Activated CD4-positive, alpha-beta T cell treated with anti-CD3 and anti-CD28 coated beads for 36 hours (primary cell): ENCODE measurements at regions not wholly inside any gene's neighbourhood (a gene's known extent, or its start where the extent isn't known, plus 50 kb on each side); places are given as distances from the start of the nearest gene placed in this dataset.

Experiments used
- ATAC-seq: fragments of 200-7000 bp; cut with Tn5 transposase; one replicate; pipeline ENCODE4 v1.10.0; 2021; ENCODE audit warnings: mild to moderate bottlenecking, moderate library complexity
- CTCF ChIA-PET: fragments of 350-600 bp; sonication (Branson Sonifier 250); formaldehyde crosslinking; loops from one replicate; lab custom pipeline; 2021; ENCODE audit warnings: antibody characterized with exemption; lab: Charles Lee
- POLR2A ChIA-PET: fragments of 350-600 bp; sonication (Branson Sonifier 250); formaldehyde crosslinking; loops from one replicate; lab custom pipeline; 2021; ENCODE audit warnings: antibody characterized with exemption, inconsistent platforms; lab: Charles Lee
- DNase-seq: peaks from one replicate; pipeline ENCODE4 v3.0.0-alpha.2; 2020
- H3K27ac Mint-ChIP-seq: one replicate; pipeline ENCODE4 v1.8.0; 2021; ENCODE audit warnings: mixed read lengths
- H3K27me3 Mint-ChIP-seq: one replicate; pipeline ENCODE4 v1.8.0; 2021; ENCODE audit warnings: mixed read lengths
- H3K36me3 Mint-ChIP-seq: one replicate; pipeline ENCODE4 v1.8.0; 2021; ENCODE audit warnings: low read depth, mixed read lengths
- H3K4me1 Mint-ChIP-seq: one replicate; pipeline ENCODE4 v1.8.0; 2021; ENCODE audit warnings: mixed read lengths
- H3K4me3 Mint-ChIP-seq: one replicate; pipeline ENCODE4 v1.8.0; 2021; ENCODE audit warnings: mild to moderate bottlenecking, moderate library complexity, mixed read lengths
- H3K9me3 Mint-ChIP-seq: one replicate; pipeline ENCODE4 v1.8.0; 2021; ENCODE audit warnings: low read depth, mixed read lengths
- intact Hi-C, 2 experiments: fragments of 100-400 bp; cut with DNase I in 1 of 2; cut with micrococcal nuclease in 1 of 2; formaldehyde crosslinking; loops; one replicate each; pipeline versions ENCODE4 v1.14.2 to v1.15.1; 2022 to 2024; cut with DNase I, micrococcal nuclease

DNA sequence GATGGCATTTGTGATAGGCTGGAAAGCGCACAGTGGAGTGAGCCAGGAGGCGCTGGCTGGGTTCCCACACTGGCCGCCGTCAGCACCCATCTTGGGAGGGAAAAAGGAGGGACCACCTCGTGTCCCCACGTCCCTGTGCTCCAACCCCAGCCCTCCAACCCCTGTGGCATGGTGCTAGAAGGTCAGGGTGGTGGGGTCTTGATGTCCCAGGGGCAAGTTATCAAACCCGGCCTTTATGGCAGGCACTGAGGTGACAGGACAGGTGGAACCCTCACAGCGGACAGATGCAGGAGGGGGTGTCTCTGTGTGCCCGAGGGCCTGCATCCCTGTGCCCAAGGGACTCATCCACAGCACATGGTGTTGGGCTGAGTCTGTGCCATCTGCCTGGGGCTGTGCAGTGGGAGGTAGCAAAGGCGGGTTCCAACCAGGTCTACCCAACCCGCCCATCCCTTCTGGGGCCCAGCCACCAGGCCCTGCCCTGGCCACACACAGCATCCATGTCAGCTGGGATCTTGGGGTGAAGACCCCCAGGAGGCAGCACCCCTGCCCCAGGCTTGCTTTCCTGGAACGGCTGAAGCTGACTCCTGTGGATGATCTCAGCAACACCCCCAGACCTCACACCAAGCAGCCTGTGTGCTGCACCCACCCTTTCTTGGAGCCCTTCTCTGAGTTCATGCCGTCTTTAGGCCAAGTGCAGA, 246.1 kb downstream of the NDUFA10 start:
- Mint-ChIP-seq H3K36me3 (no peaks in the 10 kb centered on the region), H3K27ac (no peak overlapping the region), H3K4me3 (no peak overlapping the region), H3K9me3 (no peaks in the 10 kb centered on the region), H3K4me1 (no peaks in the 10 kb centered on the region), H3K27me3 (peaks cover 2% of the 10 kb centered on the region)
- intact Hi-C loops: no loop called here
- ChIA-PET CTCF (no interaction called here), POLR2A (no interaction called here)
- DNase-seq (no peak), ATAC-seq (no peak)

DNA sequence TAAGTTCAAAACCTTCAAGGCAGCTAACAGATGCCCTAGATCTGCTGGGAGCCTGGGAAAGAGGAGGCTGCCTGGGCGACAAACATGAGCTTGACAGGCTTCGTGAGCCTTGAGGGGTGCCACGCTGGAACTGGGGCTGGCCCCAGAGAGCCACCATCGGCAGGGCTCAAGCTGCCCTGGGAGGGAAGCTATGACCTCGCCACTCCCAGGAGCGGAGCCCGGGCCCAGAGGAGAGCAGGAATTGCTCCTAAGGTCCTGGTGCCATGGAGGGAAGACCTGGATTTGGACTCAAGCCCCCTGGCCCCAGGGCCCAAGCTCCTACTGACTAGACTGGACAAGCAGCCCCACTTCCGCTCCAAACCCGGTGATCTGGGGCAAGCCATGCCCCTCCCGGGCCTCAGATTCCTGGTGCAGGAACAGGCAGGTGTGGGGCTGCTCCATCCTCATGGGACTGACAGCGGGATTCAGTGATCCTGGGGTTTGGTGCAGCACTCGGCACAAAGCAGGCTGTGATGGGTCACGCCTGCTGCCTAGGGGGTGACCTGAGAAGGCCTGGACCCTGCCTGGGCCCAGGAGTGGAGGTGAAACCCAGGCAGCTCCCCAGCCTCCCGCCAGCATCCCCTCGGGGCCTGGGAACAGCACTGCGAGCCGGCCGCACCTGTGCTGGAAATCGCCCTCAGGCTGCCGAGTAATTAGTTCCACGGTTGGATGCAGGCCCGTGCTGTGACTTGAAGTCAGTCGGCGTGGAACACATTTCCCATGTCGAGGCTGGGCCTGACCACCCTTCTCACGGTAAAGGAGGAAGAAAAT, 246.9 kb downstream of the NDUFA10 start:
- DNase-seq: no peak
- H3K27me3 Mint-ChIP-seq: peaks cover 2% of the 10 kb centered on the region
- POLR2A ChIA-PET: no interaction called here
- H3K27ac Mint-ChIP-seq: no peak overlapping the region
- H3K9me3 Mint-ChIP-seq: no peaks in the 10 kb centered on the region
- intact Hi-C loops: no loop called here
- no peak for ATAC-seq
- H3K4me3 Mint-ChIP-seq: no peak overlapping the region
- CTCF ChIA-PET: no interaction called here
- H3K36me3 Mint-ChIP-seq: no peaks in the 10 kb centered on the region
- no peaks in the 10 kb centered on the region for H3K4me1 Mint-ChIP-seq

DNA sequence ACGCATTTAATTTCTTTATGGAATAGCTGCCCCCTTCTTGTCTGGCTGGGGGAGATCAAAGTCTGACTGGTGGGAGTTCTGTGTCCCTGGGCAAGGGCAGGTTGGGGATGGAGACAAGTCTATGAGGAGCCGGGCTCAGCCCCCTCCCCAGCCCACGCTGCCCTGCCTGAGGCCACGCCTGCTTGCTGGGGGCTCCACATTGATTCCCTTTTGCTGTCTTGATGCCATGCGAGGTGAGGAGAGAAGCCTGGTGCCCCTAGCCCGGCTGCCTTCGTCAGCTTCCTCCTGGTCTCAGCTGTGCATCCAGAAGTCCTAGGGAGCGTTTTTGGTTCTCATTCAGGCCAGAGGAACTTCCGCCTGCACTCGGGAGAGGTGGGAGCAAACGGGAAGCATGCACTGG, 247.9 kb downstream of the NDUFA10 start:
- Mint-ChIP-seq H3K27ac (no peak overlapping the region), H3K9me3 (no peaks in the 10 kb centered on the region), H3K4me3 (no peak overlapping the region), H3K4me1 (no peaks in the 10 kb centered on the region), H3K36me3 (no peaks in the 10 kb centered on the region), H3K27me3 (peaks cover 2% of the 10 kb centered on the region)
- ChIA-PET CTCF (no interaction called here), POLR2A (no interaction called here)
- no peak for DNase-seq
- intact Hi-C loops: no loop called here
- no peak for ATAC-seq

DNA sequence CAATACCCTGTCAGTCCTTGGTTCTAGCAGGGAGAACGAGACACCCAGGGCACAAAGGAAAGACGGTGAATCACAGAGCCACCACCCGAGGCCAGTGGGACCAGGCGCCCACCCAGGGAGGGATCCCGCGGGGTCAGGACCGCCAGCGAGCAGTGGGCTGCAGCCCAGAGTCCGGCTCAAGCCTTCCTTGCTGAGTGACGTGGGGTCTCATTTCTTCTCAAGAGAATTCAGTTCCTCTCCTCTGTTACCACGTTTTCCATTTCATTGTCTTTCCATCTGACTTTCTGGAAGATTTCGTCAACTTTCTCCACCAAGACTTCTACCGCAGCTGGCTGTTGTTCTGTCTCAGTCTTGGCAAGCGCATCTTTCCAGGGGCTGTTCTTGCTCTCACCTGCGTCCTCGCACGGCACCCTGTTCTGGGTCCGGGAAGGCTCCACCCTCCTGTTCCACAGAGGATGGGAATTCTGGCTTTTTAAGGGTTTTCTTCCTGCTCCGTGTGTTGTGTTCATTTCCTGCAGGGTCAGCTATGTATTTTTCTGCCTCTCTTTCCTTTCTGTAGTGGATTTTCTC, 248.6 kb downstream of the NDUFA10 start:
- peaks cover 2% of the 10 kb centered on the region for H3K27me3 Mint-ChIP-seq
- no peak overlapping the region for H3K27ac Mint-ChIP-seq
- ATAC-seq (no peak), DNase-seq (no peak)
- no peaks in the 10 kb centered on the region for H3K4me1 Mint-ChIP-seq
- no peaks in the 10 kb centered on the region for H3K36me3 Mint-ChIP-seq
- ChIA-PET POLR2A (no interaction called here), CTCF (no interaction called here)
- H3K9me3 Mint-ChIP-seq: peaks cover 2% of the 10 kb centered on the region
- H3K4me3 Mint-ChIP-seq: no peak overlapping the region
- intact Hi-C loops: no loop called here

DNA sequence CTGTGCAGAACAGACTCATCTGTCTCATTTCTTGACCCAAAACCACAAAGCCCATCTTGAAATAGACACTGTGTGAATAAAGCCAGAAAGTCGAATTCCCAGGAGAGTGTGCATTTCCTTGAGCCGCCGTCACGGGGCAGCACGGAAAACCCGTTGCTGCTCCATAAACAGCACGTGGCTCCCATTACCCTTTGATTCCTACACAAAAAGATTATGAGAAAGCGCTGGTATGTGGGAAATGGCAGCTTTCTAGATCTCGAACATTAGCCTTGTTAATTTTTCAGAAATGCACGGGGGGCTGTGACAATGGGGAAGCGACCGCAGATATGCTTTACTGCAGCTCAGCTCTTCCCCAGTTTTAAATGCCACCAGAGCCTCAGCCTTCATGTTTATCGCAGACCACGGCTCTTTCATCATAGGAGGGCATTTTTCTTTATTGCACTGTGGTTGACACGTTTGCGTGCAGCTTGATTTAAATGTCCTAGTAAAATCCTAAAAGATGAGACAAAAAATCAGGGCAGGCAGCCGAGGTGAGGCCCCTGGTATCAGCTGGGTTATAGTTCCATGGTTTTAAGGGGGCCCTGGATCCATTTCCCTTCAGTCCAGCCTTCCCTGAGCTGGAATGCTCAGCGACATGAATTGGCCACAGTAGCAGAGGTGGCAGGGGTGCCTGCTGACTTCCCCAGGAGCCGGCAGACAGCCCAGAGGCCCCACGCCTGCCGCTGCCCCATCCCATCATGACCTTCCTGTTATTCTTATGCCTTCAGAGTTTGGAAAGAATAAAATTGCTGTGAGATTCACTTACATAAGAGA, 249.3 kb downstream of the NDUFA10 start:
- DNase-seq: no peak
- Mint-ChIP-seq H3K9me3 (peaks cover 7% of the 10 kb centered on the region), H3K27me3 (peaks cover 2% of the 10 kb centered on the region), H3K36me3 (no peaks in the 10 kb centered on the region), H3K4me1 (no peaks in the 10 kb centered on the region), H3K4me3 (no peak overlapping the region), H3K27ac (no peak overlapping the region)
- ChIA-PET CTCF (no interaction called here), POLR2A (no interaction called here)
- intact Hi-C loops: no loop called here
- ATAC-seq: no peak

DNA sequence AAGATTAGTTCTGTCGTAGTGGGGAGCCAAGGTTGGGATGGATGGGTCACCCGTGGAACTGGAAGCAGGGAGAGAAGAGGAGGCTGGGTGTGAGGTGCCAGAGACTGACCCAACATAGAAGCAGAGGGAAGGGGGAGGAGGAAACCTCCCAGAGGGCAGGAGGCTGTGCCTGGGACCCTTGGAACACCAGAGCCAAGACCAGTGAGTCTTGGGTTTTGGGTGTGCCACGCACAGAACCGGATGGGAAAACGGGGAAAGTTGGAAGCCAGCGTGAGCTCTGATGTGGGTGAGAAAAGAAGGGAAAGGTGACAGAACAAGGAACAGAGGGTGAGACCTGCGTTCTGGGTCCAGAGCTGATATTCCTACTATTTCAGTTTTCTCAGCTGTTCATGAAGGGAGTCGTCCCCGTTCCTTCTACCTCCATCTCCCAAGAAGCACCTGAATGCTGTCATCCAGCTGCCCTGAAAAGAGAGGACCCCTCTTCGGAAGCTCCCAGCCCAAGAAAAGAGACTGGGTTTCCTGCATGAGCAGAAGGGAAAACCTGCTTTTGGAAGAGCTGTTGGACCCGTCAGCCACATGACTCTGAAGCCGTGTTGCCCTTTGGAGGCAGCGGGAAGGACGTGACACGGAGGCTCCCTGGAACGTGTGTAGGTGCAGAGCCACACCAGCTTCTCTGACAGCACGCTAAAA, 250.1 kb downstream of the NDUFA10 start:
- POLR2A ChIA-PET: no interaction called here
- ATAC-seq (no peak), DNase-seq (no peak)
- Mint-ChIP-seq H3K27ac (no peak overlapping the region), H3K9me3 (peaks cover 7% of the 10 kb centered on the region), H3K27me3 (peaks cover 2% of the 10 kb centered on the region), H3K4me3 (no peak overlapping the region), H3K4me1 (no peaks in the 10 kb centered on the region), H3K36me3 (no peaks in the 10 kb centered on the region)
- CTCF ChIA-PET: no interaction called here
- intact Hi-C loops: no loop called here

DNA sequence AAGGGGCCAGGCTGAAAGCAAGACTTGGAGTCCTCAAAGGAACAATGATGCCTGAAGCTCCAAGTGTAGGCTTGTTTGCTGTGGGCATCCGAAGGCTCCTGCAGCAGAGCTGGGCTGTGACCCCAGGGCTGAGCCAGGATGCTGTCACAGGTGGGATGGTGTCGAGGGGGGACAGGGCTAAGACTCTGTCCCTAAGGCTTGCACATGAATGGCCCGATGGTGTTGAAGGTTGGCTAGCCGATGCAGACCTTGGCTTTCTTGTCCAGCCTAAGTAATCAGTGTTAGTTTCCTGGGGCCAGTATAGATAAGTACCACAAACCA, 251.0 kb downstream of the NDUFA10 start:
- H3K36me3 Mint-ChIP-seq: no peaks in the 10 kb centered on the region
- intact Hi-C loops: no loop called here
- peaks cover 7% of the 10 kb centered on the region for H3K9me3 Mint-ChIP-seq
- no peak for DNase-seq
- ChIA-PET CTCF (no interaction called here), POLR2A (no interaction called here)
- peaks cover 2% of the 10 kb centered on the region for H3K27me3 Mint-ChIP-seq
- H3K27ac Mint-ChIP-seq: no peak overlapping the region
- ATAC-seq: no peak
- H3K4me3 Mint-ChIP-seq: no peak overlapping the region
- H3K4me1 Mint-ChIP-seq: no peaks in the 10 kb centered on the region

DNA sequence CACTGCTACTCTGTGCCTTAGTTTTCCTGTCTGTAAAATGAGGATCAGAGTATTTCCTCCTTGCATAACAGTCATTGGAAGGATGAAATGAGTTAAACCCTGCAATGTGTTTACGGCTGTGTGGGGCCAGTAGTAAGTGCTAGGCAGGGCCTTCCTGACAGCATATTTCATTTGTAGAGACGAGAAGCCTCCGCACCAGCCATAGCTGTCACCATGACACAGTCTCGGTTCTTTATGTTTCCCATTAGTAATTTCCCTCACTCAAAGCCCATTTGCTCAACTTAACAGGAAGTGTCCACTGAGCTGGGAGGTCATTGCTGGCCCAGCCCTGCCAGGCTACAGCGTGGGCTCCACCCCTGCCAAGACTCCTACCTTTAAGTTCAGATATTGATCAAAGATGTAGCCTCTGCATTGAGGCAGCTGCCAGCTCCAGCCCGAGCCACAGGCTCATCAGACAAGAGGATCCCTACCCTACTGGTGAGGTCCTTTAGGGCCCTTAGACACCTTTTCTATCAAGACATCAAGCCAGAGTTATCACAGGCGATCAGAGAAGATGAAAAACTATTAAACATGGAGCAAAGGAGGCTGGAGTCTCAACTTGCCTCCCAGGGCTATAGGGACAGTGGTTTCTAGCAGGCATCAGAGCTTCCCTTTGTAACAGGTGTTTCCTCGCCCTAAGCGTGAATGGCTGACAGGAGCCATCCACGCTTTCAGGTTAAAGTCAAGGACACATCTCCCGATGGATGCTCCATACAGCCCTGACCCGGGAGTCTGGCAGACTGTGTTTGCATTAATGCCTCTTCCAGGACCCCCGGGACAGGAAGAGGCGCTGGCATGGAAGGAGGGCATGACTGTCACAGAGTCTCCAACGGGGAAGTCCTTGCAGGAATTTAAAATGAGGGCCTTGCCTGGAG, 251.7 kb downstream of the NDUFA10 start:
- Mint-ChIP-seq H3K9me3 (peaks cover 7% of the 10 kb centered on the region), H3K4me1 (no peaks in the 10 kb centered on the region), H3K27ac (no peak overlapping the region), H3K4me3 (no peak overlapping the region), H3K27me3 (peaks cover 2% of the 10 kb centered on the region), H3K36me3 (no peaks in the 10 kb centered on the region)
- intact Hi-C loops: no loop called here
- DNase-seq: no peak
- ChIA-PET CTCF (no interaction called here), POLR2A (no interaction called here)
- ATAC-seq: no peak

DNA sequence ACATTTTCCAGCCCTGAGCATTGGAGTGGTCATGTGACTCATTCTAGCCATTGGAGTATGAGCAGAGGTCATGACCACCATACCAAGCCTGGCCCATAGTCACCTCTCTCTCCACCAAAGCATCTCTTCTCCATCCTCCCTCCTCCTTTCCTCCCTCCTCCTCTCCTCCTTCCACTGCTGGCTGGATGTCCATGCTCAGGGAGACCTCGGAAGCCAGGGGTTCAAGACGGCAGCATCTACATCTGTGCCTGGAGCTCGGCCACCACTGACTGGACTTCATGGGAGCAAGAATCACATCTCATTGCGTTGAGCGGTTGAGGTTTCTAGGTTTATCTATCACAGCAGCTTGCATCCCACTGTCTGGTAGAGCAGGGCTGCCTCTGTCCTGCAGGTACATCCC, 252.4 kb downstream of the NDUFA10 start:
- DNase-seq: no peak
- ATAC-seq: no peak
- H3K4me1 Mint-ChIP-seq: no peaks in the 10 kb centered on the region
- POLR2A ChIA-PET: no interaction called here
- H3K9me3 Mint-ChIP-seq: peaks cover 7% of the 10 kb centered on the region
- intact Hi-C loops: no loop called here
- H3K36me3 Mint-ChIP-seq: no peaks in the 10 kb centered on the region
- peaks cover 2% of the 10 kb centered on the region for H3K27me3 Mint-ChIP-seq
- no peak overlapping the region for H3K27ac Mint-ChIP-seq
- no peak overlapping the region for H3K4me3 Mint-ChIP-seq
- CTCF ChIA-PET: no interaction called here

DNA sequence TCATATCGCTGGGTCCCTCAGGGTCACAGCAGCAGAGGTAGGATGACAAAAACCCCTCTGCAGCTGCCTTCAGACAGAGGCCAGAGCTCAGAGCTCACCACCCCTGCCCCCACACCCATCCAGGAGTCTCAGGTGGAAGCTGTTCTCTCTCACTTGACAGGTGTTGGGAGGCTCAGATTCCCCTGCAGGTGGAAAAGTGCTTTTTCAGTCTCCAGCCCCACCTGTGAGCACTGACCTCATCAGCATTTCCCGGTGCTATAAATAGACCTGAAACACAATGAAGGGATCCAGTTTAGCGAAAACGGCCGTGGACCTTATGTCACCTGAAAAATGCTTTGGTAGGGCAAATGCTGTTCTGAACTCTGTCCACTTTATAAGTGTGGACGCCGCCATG, 254.9 kb downstream of the NDUFA10 start:
- H3K4me3 Mint-ChIP-seq: no peak overlapping the region

More for the DNA sequence above, 254.9 kb downstream of the NDUFA10 start:
- H3K9me3 Mint-ChIP-seq: peaks cover 7% of the 10 kb centered on the region
- no peaks in the 10 kb centered on the region for H3K27me3 Mint-ChIP-seq
- ATAC-seq (no peak), DNase-seq (no peak)
- ChIA-PET POLR2A (no interaction called here), CTCF (interaction anchor here (0.6 kb wide), 1 partner anchor 371 kb away, joined by 3 read pairs; no protein-coding TSS in a partner anchor)
- no peaks in the 10 kb centered on the region for H3K36me3 Mint-ChIP-seq
- H3K4me1 Mint-ChIP-seq: no peaks in the 10 kb centered on the region
- H3K27ac Mint-ChIP-seq: no peak overlapping the region
- intact Hi-C loops: no loop called here
